ENCODE measurements at regions not wholly inside any gene's neighbourhood (a gene's known extent, or its start where the extent isn't known, plus 50 kb on each side); places are given as distances from the start of the nearest gene placed in this dataset.

- H3K4me3 ChIP-seq (ENCODE audit: low read depth, low read length), result no peak overlapping the region
- TF ChIP-seq, protein P1, sequence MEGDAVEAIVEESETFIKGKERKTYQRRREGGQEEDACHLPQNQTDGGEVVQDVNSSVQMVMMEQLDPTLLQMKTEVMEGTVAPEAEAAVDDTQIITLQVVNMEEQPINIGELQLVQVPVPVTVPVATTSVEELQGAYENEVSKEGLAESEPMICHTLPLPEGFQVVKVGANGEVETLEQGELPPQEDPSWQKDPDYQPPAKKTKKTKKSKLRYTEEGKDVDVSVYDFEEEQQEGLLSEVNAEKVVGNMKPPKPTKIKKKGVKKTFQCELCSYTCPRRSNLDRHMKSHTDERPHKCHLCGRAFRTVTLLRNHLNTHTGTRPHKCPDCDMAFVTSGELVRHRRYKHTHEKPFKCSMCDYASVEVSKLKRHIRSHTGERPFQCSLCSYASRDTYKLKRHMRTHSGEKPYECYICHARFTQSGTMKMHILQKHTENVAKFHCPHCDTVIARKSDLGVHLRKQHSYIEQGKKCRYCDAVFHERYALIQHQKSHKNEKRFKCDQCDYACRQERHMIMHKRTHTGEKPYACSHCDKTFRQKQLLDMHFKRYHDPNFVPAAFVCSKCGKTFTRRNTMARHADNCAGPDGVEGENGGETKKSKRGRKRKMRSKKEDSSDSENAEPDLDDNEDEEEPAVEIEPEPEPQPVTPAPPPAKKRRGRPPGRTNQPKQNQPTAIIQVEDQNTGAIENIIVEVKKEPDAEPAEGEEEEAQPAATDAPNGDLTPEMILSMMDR (IDR thresholded peaks at IDR 0.05; ENCODE audit: insufficient read depth, low read length), result no peak
- DNase-seq (ENCODE audit: low read depth), result no peak
Measured at GRCh38 chr16:85267414-85267945, 155.2 kb upstream of the CIBAR2 start.

GRCh38 chr16:85269165-85269564 lies 156.9 kb upstream of the CIBAR2 start:
- no peak for DNase-seq (ENCODE audit: low read depth)
- no peak overlapping the region for H3K4me3 ChIP-seq (ENCODE audit: low read depth, low read length)
- TF ChIP-seq, protein P1 (IDR thresholded peaks at IDR 0.05; ENCODE audit: insufficient read depth, low read length), result no peak

DNA sequence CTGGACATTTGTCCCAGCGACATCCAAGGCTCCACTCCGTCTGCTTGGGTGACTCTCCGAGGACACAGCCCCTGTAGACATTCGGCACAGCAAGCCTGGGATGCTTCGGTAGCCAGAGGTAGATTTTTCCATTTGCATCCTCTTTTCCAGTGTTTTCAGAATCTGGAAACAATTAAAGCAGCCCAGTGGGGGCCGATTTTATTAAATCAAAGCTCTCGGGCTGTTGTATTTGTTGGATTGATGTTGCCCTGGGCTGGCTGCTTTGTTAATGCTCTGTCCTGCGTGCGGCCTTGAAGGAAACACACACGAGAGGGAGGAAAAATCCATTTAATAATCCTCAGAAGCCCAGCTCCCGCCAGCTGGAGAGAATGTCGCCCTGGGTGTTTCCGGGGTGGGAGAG lies 158.1 kb upstream of the CIBAR2 start:
- peak; percentile 9 for DNase-seq (ENCODE audit: low read depth)
- no peak overlapping the region for H3K4me3 ChIP-seq (ENCODE audit: low read depth, low read length)
- TF ChIP-seq, protein P1 (IDR thresholded peaks at IDR 0.05; ENCODE audit: insufficient read depth, low read length), result no peak

DNA sequence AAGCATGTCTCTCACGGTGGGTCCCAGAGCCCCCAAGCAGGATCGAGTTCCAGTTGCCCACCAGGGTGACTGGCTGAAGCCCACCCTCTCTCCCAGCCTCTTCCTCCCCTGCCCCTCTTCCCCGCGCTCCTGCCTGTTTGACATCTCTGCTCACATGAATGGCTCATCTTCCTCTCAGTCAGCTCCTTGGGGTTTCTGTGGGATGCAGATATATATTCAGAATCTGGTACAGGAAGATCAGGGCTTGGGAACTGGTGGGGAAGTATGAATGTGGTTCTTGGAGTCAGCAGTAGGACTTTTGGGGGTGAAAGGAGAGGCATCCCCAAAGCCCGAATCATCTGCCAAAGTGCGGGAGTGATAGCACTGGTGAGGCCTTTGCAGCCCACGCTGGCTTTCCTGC lies 158.9 kb upstream of the CIBAR2 start:
- TF ChIP-seq, protein P1 (IDR thresholded peaks at IDR 0.05; ENCODE audit: insufficient read depth, low read length), result no peak
- H3K4me3 ChIP-seq (ENCODE audit: low read depth, low read length), result no peak overlapping the region
- DNase-seq (ENCODE audit: low read depth), result no peak

DNA sequence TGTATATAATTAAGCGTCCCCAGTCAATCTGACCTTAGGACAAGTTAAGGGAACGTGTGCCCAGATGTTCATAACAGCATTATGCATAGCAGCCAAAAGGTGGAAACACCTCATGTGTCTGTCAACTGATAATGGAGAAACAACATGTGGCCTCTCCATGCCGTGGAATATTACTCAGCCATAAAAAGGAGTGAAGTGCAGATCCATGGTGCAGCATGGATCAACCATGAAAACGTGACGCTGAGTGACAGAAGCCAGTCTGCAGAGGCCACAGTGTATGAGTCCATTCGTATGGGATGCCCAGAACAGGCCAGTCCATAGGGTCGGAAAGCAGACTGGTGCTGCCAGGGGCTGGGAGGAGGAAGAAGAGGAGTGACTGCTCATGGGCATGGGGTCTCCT lies 161.0 kb upstream of the CIBAR2 start:
- TF ChIP-seq, protein P1 (IDR thresholded peaks at IDR 0.05; ENCODE audit: insufficient read depth, low read length), result no peak
- no peak for DNase-seq (ENCODE audit: low read depth)
- no peak overlapping the region for H3K4me3 ChIP-seq (ENCODE audit: low read depth, low read length)

- no peak overlapping the region for H3K4me3 ChIP-seq (ENCODE audit: low read depth, low read length)
- no peak for DNase-seq (ENCODE audit: low read depth)
- TF ChIP-seq, protein P1 (IDR thresholded peaks at IDR 0.05; ENCODE audit: insufficient read depth, low read length), result no peak
Measured at GRCh38 chr16:85274501-85274900, 162.2 kb upstream of the CIBAR2 start.

- H3K4me3 ChIP-seq (ENCODE audit: low read depth, low read length), result no peak overlapping the region
- TF ChIP-seq, protein P1 (IDR thresholded peaks at IDR 0.05; ENCODE audit: insufficient read depth, low read length), result no peak
- no peak for DNase-seq (ENCODE audit: low read depth)
Measured at GRCh38 chr16:85274924-85275323, 162.7 kb upstream of the CIBAR2 start.

Measured in fibroblast of the aortic adventitia (primary cell).